CD4-positive, alpha-beta memory T cell (primary cell): ENCODE measurements at regions not wholly inside any gene's neighbourhood (a gene's known extent, or its start where the extent isn't known, plus 50 kb on each side); places are given as distances from the start of the nearest gene placed in this dataset.

Source experiments
- CTCF ChIA-PET: fragments of 350-600 bp; sonication (Branson Sonifier 250); formaldehyde crosslinking; loops from one replicate; lab custom pipeline; 2021; ENCODE audit warnings: inconsistent platforms; ENCODE audit not compliant: partially characterized antibody; lab: Charles Lee
- POLR2A ChIA-PET: fragments of 350-600 bp; sonication (Branson Sonifier 250); formaldehyde crosslinking; loops from one replicate; lab custom pipeline; 2021; ENCODE audit not compliant: partially characterized antibody; lab: Charles Lee
- DNase-seq, 5 donors: peaks; one replicate each; pipeline versions ENCODE4 v3.0.0 to v3.0.0-alpha.2; 2020 to 2022; ENCODE audit warnings: mixed read lengths in 1 of 5
- H3K27ac ChIP-seq: one replicate; pipeline ENCODE4 v1.7.0; 2013; ENCODE audit warnings: low read depth, low read length
- H3K27me3 ChIP-seq: 2 replicates; pipeline ENCODE4 v1.7.0; 2013; ENCODE audit warnings: mild to moderate bottlenecking, low read length, moderate library complexity; ENCODE audit not compliant: insufficient read depth
- H3K36me3 ChIP-seq: 2 replicates; pipeline ENCODE4 v1.7.0; 2013; ENCODE audit warnings: mild to moderate bottlenecking, low read length, moderate library complexity; ENCODE audit not compliant: insufficient read depth
- H3K4me1 ChIP-seq: 2 replicates; pipeline ENCODE4 v1.7.0; 2013; ENCODE audit warnings: mild to moderate bottlenecking, low read length, moderate library complexity; ENCODE audit not compliant: insufficient read depth
- H3K4me3 ChIP-seq, 2 donors: one replicate each; pipeline ENCODE4 v1.7.0; 2013; ENCODE audit warnings: low read length in 2 of 2, mild to moderate bottlenecking in 1 of 2
- H3K9me3 ChIP-seq, 2 donors: one replicate each; pipeline ENCODE4 v1.7.0; 2013; ENCODE audit warnings: low read length in 2 of 2, control low read depth in 1 of 2; ENCODE audit not compliant: control insufficient read depth in 1 of 2
- H3K27ac Mint-ChIP-seq, 7 donors: one replicate each; pipeline ENCODE4 v1.8.0; 2020 to 2021; ENCODE audit warnings: mixed read lengths in 7 of 7, mild to moderate bottlenecking in 6 of 7, inconsistent platforms in 3 of 7, moderate library complexity in 3 of 7
- H3K27me3 Mint-ChIP-seq, 2 donors: one replicate each; pipeline ENCODE4 v1.8.0; 2020 to 2021; ENCODE audit warnings: mixed read lengths in 2 of 2
- H3K36me3 Mint-ChIP-seq, 2 donors: one replicate each; pipeline ENCODE4 v1.8.0; 2020 to 2021; ENCODE audit warnings: mixed read lengths in 2 of 2, inconsistent platforms in 1 of 2, mild to moderate bottlenecking in 1 of 2
- H3K4me1 Mint-ChIP-seq, 4 donors: one replicate each; pipeline ENCODE4 v1.8.0; 2020 to 2021; ENCODE audit warnings: mixed read lengths in 4 of 4, mild to moderate bottlenecking in 1 of 4
- H3K4me3 Mint-ChIP-seq, 8 donors: one replicate each; pipeline ENCODE4 v1.8.0; 2020 to 2021; ENCODE audit warnings: mixed read lengths in 8 of 8, mild to moderate bottlenecking in 7 of 8, moderate library complexity in 6 of 8, inconsistent platforms in 3 of 8
- H3K9me3 Mint-ChIP-seq, 8 donors: one replicate each; pipeline ENCODE4 v1.8.0; 2020 to 2021; ENCODE audit warnings: mixed read lengths in 8 of 8, mild to moderate bottlenecking in 5 of 8, inconsistent platforms in 3 of 8, moderate library complexity in 1 of 8
- intact Hi-C: fragments of 100-400 bp; cut with micrococcal nuclease; formaldehyde crosslinking; loops from one replicate; pipeline ENCODE4 v1.15.1; 2023

DNA sequence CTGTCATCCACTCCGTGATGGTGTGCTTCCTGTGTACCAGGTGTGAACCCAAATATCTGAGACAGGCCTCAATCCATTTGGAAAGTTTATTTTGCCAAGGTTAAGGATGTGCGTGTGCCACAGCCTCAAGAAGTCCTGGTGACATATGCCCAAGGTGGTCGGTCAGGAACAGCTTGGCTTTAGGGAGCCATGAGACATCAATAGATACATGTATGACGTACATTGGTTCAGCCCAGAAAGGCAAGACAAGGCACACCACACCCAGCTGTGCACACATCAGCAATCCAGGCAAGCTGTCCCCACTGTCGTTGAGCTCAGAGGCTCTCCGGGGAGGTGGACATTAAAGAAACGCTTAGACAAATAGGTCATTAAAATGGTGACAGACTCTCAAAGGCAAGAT, 56.8 kb upstream of the SHANK2 start:
- Mint-ChIP-seq H3K27ac (no peak overlapping the region), H3K4me1 (no peaks in the 10 kb centered on the region), H3K27me3 (peaks cover 0 to 3% of the 10 kb centered on the region in 2 donors), H3K4me3 (no peak overlapping the region), H3K36me3 (no peaks in the 10 kb centered on the region), H3K9me3 (peaks cover 0 to 3% (median 0%) of the 10 kb centered on the region in 8 donors)
- Histone ChIP-seq H3K27me3 (no peaks in the 10 kb centered on the region), H3K27ac (no peak overlapping the region), H3K9me3 (no peaks in the 10 kb centered on the region), H3K36me3 (no peaks in the 10 kb centered on the region), H3K4me1 (no peaks in the 10 kb centered on the region), H3K4me3 (no peak overlapping the region)
- POLR2A ChIA-PET = no interaction called here
- CTCF ChIA-PET = no interaction called here
- DNase-seq = no peak
- intact Hi-C loops = no loop called here

DNA sequence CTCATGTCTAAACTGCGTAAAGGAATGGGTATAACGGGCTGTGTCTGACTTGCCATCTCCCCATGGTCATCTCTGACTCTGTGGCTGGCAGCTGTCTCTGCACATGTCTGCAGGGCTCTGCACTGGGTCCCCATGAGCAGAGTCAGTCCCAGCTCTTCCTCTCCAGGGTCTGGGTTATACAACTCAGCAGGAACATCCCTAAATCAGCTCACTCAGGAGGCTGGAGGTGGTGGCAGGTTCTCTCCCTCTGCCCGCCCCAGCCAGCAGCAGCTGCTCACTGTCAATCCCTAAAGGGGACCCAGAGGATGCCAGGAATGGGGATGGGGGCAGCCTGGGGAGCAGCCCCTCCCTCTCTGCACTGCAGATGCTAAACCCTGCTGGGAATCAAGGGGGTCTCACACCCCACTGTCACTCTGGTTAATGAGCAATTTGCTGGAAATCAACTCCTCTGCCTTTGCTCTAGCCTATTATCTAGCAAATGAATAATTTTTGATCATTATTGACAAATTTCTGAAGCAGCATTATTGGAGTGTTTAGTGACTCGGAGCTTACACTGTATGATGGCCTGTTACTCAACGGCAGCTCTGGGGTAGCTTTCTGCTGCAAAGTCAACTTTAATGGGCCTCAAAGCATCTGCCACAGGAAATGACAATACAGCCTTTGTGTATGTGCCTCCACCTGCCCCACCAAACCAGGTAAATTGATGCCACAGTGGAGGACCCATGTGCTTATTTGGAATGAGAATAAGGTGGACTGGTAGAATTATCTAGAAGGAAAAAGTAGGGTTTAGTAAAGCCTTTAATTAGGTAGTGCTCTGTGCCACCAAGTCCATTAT, 55.7 kb upstream of the SHANK2 start:
- CTCF ChIA-PET = no interaction called here
- H3K4me1 ChIP-seq = no peaks in the 10 kb centered on the region
- no peaks in the 10 kb centered on the region for H3K36me3 Mint-ChIP-seq
- H3K9me3 Mint-ChIP-seq = peaks cover 0 to 3% (median 0%) of the 10 kb centered on the region in 8 donors
- DNase-seq = no peak
- no peaks in the 10 kb centered on the region for H3K9me3 ChIP-seq
- H3K27me3 Mint-ChIP-seq = peaks cover 0 to 7% of the 10 kb centered on the region in 2 donors
- intact Hi-C loops = no loop called here
- no peak overlapping the region for H3K4me3 Mint-ChIP-seq
- H3K4me3 ChIP-seq = no peak overlapping the region
- H3K4me1 Mint-ChIP-seq = no peaks in the 10 kb centered on the region
- H3K27me3 ChIP-seq = no peaks in the 10 kb centered on the region
- no peak overlapping the region for H3K27ac ChIP-seq
- no peak overlapping the region for H3K27ac Mint-ChIP-seq
- POLR2A ChIA-PET = no interaction called here
- H3K36me3 ChIP-seq = no peaks in the 10 kb centered on the region

GRCh38 chr11:71305451-71306125, 53.2 kb upstream of the SHANK2 start:
- intact Hi-C loops = no loop called here
- H3K27ac Mint-ChIP-seq = no peak overlapping the region
- H3K27ac ChIP-seq = no peak overlapping the region
- no peak for DNase-seq
- no peak overlapping the region for H3K4me3 ChIP-seq
- H3K4me1 Mint-ChIP-seq = no peaks in the 10 kb centered on the region
- no peaks in the 10 kb centered on the region for H3K4me1 ChIP-seq
- H3K27me3 Mint-ChIP-seq = peaks cover 3 to 9% of the 10 kb centered on the region in 2 donors
- no peaks in the 10 kb centered on the region for H3K36me3 ChIP-seq
- POLR2A ChIA-PET = no interaction called here
- H3K9me3 Mint-ChIP-seq = peaks cover 0 to 2% (median 0%) of the 10 kb centered on the region in 8 donors
- H3K27me3 ChIP-seq = no peaks in the 10 kb centered on the region
- CTCF ChIA-PET = no interaction called here
- H3K36me3 Mint-ChIP-seq = no peaks in the 10 kb centered on the region
- no peaks in the 10 kb centered on the region for H3K9me3 ChIP-seq
- no peak overlapping the region for H3K4me3 Mint-ChIP-seq

GRCh38 chr11:71305041-71305440, 52.7 kb upstream of the SHANK2 start:
- Histone ChIP-seq H3K36me3 (no peaks in the 10 kb centered on the region), H3K4me3 (no peak overlapping the region), H3K4me1 (no peaks in the 10 kb centered on the region), H3K27me3 (no peaks in the 10 kb centered on the region), H3K9me3 (no peaks in the 10 kb centered on the region), H3K27ac (no peak overlapping the region)
- ChIA-PET CTCF (no interaction called here), POLR2A (no interaction called here)
- no peak for DNase-seq
- intact Hi-C loops = no loop called here
- Mint-ChIP-seq H3K4me3 (no peak overlapping the region), H3K27ac (no peak overlapping the region), H3K9me3 (peaks cover 0 to 2% (median 0%) of the 10 kb centered on the region in 8 donors), H3K27me3 (peaks cover 7 to 11% of the 10 kb centered on the region in 2 donors), H3K4me1 (no peaks in the 10 kb centered on the region), H3K36me3 (no peaks in the 10 kb centered on the region)

DNA sequence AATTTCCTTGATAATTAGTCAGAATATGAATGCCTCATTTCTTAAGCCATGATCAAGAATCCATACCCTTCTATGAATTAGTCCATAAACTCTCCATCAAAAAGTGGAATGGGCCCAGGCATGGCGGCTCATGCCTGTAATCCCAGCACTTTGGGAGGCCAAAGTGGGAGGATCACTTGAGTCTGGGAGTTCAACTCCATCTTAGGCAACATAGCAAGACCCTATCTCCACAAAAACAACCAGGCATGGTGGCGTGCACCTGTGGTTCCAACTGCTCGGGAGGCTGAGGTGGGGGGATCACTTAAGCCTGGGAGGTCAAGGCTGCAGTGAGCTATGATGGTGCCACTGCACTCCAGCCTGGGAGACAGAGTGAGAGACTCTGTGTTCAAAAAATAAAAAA, 52.1 kb upstream of the SHANK2 start:
- Histone ChIP-seq H3K27ac (no peak overlapping the region), H3K4me3 (no peak overlapping the region), H3K36me3 (no peaks in the 10 kb centered on the region), H3K4me1 (no peaks in the 10 kb centered on the region), H3K27me3 (no peaks in the 10 kb centered on the region), H3K9me3 (no peaks in the 10 kb centered on the region)
- peaks cover 0 to 2% (median 0%) of the 10 kb centered on the region in 8 donors for H3K9me3 Mint-ChIP-seq
- no peaks in the 10 kb centered on the region for H3K36me3 Mint-ChIP-seq
- ChIA-PET POLR2A (no interaction called here), CTCF (no interaction called here)
- no peak overlapping the region for H3K4me3 Mint-ChIP-seq
- H3K27me3 Mint-ChIP-seq = peaks cover 7 to 11% of the 10 kb centered on the region in 2 donors
- no peak for DNase-seq
- intact Hi-C loops = no loop called here
- no peaks in the 10 kb centered on the region for H3K4me1 Mint-ChIP-seq
- no peak overlapping the region for H3K27ac Mint-ChIP-seq

GRCh38 chr11:71304045-71304444, 51.7 kb upstream of the SHANK2 start:
- Histone ChIP-seq H3K36me3 (no peaks in the 10 kb centered on the region), H3K9me3 (no peaks in the 10 kb centered on the region), H3K27me3 (no peaks in the 10 kb centered on the region), H3K4me3 (no peak overlapping the region), H3K27ac (no peak overlapping the region), H3K4me1 (no peaks in the 10 kb centered on the region)
- intact Hi-C loops = no loop called here
- ChIA-PET POLR2A (no interaction called here), CTCF (no interaction called here)
- H3K27ac Mint-ChIP-seq = no peak overlapping the region
- DNase-seq = no peak
- H3K9me3 Mint-ChIP-seq = peaks cover 0 to 2% (median 0%) of the 10 kb centered on the region in 8 donors
- H3K4me1 Mint-ChIP-seq = no peaks in the 10 kb centered on the region
- no peaks in the 10 kb centered on the region for H3K36me3 Mint-ChIP-seq
- H3K4me3 Mint-ChIP-seq = no peak overlapping the region
- peaks cover 7 to 11% of the 10 kb centered on the region in 2 donors for H3K27me3 Mint-ChIP-seq

DNA sequence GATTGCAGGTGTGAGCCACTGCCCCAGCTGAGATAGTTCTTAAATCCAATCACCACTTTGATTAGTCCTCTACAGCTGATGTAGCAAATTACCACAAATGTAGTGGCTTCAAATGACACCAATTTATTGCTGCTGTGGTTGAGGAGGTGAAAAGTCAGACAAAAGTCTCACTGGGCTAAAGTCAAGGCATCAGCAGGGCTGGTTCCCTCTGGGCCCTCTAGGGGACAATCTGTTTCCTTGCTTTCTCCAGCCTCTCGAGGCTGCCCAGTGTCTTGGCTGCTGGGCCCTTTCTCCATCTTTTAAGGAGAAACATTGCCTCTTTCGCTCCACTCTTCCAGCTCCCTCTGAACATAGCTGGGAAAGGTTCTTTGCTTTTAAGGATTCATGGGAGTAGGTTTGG, 50.5 kb upstream of the SHANK2 start:
- Histone ChIP-seq H3K36me3 (no peaks in the 10 kb centered on the region), H3K9me3 (no peaks in the 10 kb centered on the region), H3K27me3 (no peaks in the 10 kb centered on the region), H3K4me1 (no peaks in the 10 kb centered on the region), H3K27ac (no peak overlapping the region), H3K4me3 (no peak overlapping the region)
- H3K27me3 Mint-ChIP-seq = peaks cover 7 to 13% of the 10 kb centered on the region in 2 donors
- no peak overlapping the region for H3K27ac Mint-ChIP-seq
- H3K4me1 Mint-ChIP-seq = no peaks in the 10 kb centered on the region
- no peaks in the 10 kb centered on the region for H3K36me3 Mint-ChIP-seq
- H3K4me3 Mint-ChIP-seq = peak overlapping the region in 1 of 8 donors; percentile 11
- intact Hi-C loops = no loop called here
- peaks cover 0 to 2% (median 0%) of the 10 kb centered on the region in 8 donors for H3K9me3 Mint-ChIP-seq
- POLR2A ChIA-PET = no interaction called here
- CTCF ChIA-PET = no interaction called here
- no peak for DNase-seq
